ENCODE measurements at regions not wholly inside any gene's neighbourhood (a gene's known extent, or its start where the extent isn't known, plus 50 kb on each side); places are given as distances from the start of the nearest gene placed in this dataset.

- H3K27me3 Mint-ChIP-seq (ENCODE audit: insufficient read depth), result no peaks in the 10 kb centered on the region
- peaks cover 4% of the 10 kb centered on the region; the same call in 1 of the 2 replicates for H3K36me3 Mint-ChIP-seq (ENCODE audit: low read depth)
- TF ChIP-seq, protein P1, sequence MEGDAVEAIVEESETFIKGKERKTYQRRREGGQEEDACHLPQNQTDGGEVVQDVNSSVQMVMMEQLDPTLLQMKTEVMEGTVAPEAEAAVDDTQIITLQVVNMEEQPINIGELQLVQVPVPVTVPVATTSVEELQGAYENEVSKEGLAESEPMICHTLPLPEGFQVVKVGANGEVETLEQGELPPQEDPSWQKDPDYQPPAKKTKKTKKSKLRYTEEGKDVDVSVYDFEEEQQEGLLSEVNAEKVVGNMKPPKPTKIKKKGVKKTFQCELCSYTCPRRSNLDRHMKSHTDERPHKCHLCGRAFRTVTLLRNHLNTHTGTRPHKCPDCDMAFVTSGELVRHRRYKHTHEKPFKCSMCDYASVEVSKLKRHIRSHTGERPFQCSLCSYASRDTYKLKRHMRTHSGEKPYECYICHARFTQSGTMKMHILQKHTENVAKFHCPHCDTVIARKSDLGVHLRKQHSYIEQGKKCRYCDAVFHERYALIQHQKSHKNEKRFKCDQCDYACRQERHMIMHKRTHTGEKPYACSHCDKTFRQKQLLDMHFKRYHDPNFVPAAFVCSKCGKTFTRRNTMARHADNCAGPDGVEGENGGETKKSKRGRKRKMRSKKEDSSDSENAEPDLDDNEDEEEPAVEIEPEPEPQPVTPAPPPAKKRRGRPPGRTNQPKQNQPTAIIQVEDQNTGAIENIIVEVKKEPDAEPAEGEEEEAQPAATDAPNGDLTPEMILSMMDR (IDR thresholded peaks at IDR 0.05), result no peak
- H3K4me3 Mint-ChIP-seq, result no peak overlapping the region
- DNase-seq, result no peak
- H3K9me3 Mint-ChIP-seq, result peaks cover 14% of the 10 kb centered on the region
- H3K4me1 Mint-ChIP-seq (ENCODE audit: low read depth), result no peaks in the 10 kb centered on the region
- H3K27ac Mint-ChIP-seq, result no peak overlapping the region
Observed at GRCh38 chr18:6557770-6558248, 143.1 kb upstream of the L3MBTL4 start.

DNA sequence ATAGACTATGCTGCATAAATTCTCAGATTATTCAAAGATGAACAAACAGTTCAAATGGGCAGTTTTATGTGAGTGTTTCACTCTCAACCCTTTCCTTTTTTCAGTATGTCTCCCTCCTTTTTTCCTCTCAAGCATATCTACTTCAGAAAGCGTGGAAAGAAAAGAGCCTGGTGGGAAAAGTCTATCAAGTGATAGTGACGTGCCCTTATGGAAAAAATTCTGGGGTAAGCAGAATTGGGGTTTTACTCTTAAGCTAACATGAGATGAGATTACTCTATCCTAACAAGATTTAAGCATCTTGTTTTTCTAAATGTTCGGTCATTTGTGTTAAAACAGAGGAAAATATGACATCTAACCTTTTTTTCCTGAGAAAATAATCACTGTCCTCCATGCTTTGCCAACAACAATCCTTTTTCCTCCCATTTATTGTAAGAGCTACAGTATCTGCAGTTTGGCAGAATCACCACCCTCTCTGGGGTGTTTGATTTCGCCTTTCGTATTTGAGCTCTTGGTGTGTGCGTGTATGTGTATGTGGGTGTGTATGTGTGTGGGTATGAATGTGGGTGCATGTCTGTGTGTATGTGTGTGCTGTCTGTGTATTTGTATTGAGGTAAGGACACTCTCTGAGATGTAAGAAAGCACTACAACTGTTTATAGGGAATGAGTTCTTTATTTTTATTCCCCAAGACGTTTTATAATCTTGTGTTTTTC is 143.9 kb upstream of the L3MBTL4 start:
- no peak for DNase-seq
- TF ChIP-seq, protein P1 (IDR thresholded peaks at IDR 0.05), result no peak
- Mint-ChIP-seq H3K4me3 (no peak overlapping the region), H3K36me3 (ENCODE audit: low read depth) (peaks cover 4% of the 10 kb centered on the region; the same call in 1 of the 2 replicates), H3K9me3 (peaks cover 6% of the 10 kb centered on the region), H3K4me1 (ENCODE audit: low read depth) (no peaks in the 10 kb centered on the region), H3K27me3 (ENCODE audit: insufficient read depth) (no peaks in the 10 kb centered on the region), H3K27ac (no peak overlapping the region)

- no peak overlapping the region for H3K27ac Mint-ChIP-seq
- H3K4me3 Mint-ChIP-seq, result no peak overlapping the region
- TF ChIP-seq, protein P1 (IDR thresholded peaks at IDR 0.05), result no peak
- H3K4me1 Mint-ChIP-seq (ENCODE audit: low read depth), result no peaks in the 10 kb centered on the region
- no peak for DNase-seq
- H3K36me3 Mint-ChIP-seq (ENCODE audit: low read depth), result peaks cover 4% of the 10 kb centered on the region; the same call in 1 of the 2 replicates
- H3K9me3 Mint-ChIP-seq, result peaks cover 9% of the 10 kb centered on the region
- H3K27me3 Mint-ChIP-seq (ENCODE audit: insufficient read depth), result no peaks in the 10 kb centered on the region
Observed at GRCh38 chr18:6559296-6559695, 144.6 kb upstream of the L3MBTL4 start.

- no peaks in the 10 kb centered on the region for H3K27me3 Mint-ChIP-seq (ENCODE audit: insufficient read depth)
- H3K9me3 Mint-ChIP-seq, result peaks cover 14% of the 10 kb centered on the region
- no peak for DNase-seq
- peaks cover 4% of the 10 kb centered on the region; the same call in 1 of the 2 replicates for H3K36me3 Mint-ChIP-seq (ENCODE audit: low read depth)
- no peak overlapping the region for H3K4me3 Mint-ChIP-seq
- no peaks in the 10 kb centered on the region for H3K4me1 Mint-ChIP-seq (ENCODE audit: low read depth)
- H3K27ac Mint-ChIP-seq, result no peak overlapping the region
- TF ChIP-seq, protein P1 (IDR thresholded peaks at IDR 0.05), result no peak
Observed at GRCh38 chr18:6561016-6561415, 146.3 kb upstream of the L3MBTL4 start.

DNA sequence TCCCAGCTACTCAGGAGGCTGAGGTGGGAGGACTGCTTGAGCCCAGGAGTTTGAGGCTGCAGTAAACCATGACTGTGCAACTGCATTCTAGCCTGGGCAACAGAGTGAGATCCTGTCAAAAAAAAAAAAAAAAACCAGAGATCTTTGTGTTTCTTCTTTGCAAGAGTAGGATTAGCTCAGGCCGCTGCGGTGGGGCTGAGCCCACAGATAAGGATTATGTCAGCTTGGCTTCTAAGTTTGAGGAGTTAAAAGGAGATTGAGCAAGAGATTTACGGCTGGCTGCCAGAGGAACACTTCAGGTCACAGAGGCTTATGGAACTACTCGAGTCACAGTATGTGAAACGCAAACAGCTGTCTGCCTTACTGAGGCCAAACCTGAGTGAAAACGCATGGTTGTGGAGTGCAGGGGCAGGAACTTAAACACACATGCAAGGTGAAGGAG is 146.7 kb upstream of the L3MBTL4 start:
- H3K4me3 Mint-ChIP-seq, result no peak overlapping the region
- TF ChIP-seq, protein P1 (IDR thresholded peaks at IDR 0.05), result no peak
- H3K4me1 Mint-ChIP-seq (ENCODE audit: low read depth), result no peaks in the 10 kb centered on the region
- peaks cover 4% of the 10 kb centered on the region; the same call in 1 of the 2 replicates for H3K36me3 Mint-ChIP-seq (ENCODE audit: low read depth)
- H3K27me3 Mint-ChIP-seq (ENCODE audit: insufficient read depth), result no peaks in the 10 kb centered on the region
- H3K27ac Mint-ChIP-seq, result no peak overlapping the region
- DNase-seq, result no peak
- H3K9me3 Mint-ChIP-seq, result peaks cover 18% of the 10 kb centered on the region
